ENCODE measurements at regions not wholly inside any gene's neighbourhood (a gene's known extent, or its start where the extent isn't known, plus 50 kb on each side); places are given as distances from the start of the nearest gene placed in this dataset.
"Not testable (repeated sequence)": the region's sequence is repeated elsewhere in the genome, so short reads cannot be mapped to it uniquely, and the experiment has no call there.

GRCh38 chr9:94397766-94398379 is 69.4 kb upstream of the NUTM2F start:
- H3K4me2 ChIP-seq (replicated peaks; ENCODE audit: extremely low read depth, low read length, poor library complexity, severe bottlenecking); H2AFZ ChIP-seq (ENCODE audit: insufficient read depth, low read depth, low read length, poor library complexity, severe bottlenecking); H3K4me1 Mint-ChIP-seq; DNase-seq; H3K9me3 ChIP-seq (replicated peaks in 1 of 2; ENCODE audit: control insufficient read depth in 1 of 2, insufficient read depth in 1 of 2, low read length in 2 of 2); H3K27me3 Mint-ChIP-seq (ENCODE audit: low read depth in 3 of 3); H3K4me1 ChIP-seq (ENCODE audit: control insufficient read depth in 1 of 2, insufficient read depth in 2 of 2, low read length in 2 of 2); H3K9ac ChIP-seq (ENCODE audit: insufficient read depth, low read length, poor library complexity, severe bottlenecking); H3K9me3 Mint-ChIP-seq; H3K4me3 Mint-ChIP-seq; intact Hi-C loops (cut with micrococcal nuclease); H3K4me3 ChIP-seq (replicated peaks in 1 of 3; ENCODE audit: low read depth in 2 of 3, low read length in 3 of 3); H3K36me3 ChIP-seq (replicated peaks in 1 of 2; ENCODE audit: control insufficient read depth in 1 of 2, insufficient read depth in 2 of 2, low read length in 2 of 2); H3K27me3 ChIP-seq (ENCODE audit: control insufficient read depth in 2 of 2, insufficient read depth in 2 of 2, low read length in 2 of 2): not testable (repeated sequence)
- Mint-ChIP-seq H3K36me3 (peaks cover 10 to 13% of the 10 kb centered on the region in 2 donors), H3K27ac (peak overlapping the region in 2 of 7 donors; percentile 37 to 38)
- peaks cover 67% of the 10 kb centered on the region for H3K79me2 ChIP-seq (ENCODE audit: insufficient read depth, low read length)
- WGBS (ENCODE audit: insufficient coverage), result no CpG with 5 or more reads among the region's 3 CpGs
- H4K20me1 ChIP-seq (ENCODE audit: insufficient read depth, low read length), result peaks cover 47% of the 10 kb centered on the region
- peak overlapping the region in 1 of 2 donors; percentile 14 for H3K27ac ChIP-seq (ENCODE audit: low read depth in 1 of 2, low read length in 2 of 2)

- H3K27me3 Mint-ChIP-seq (ENCODE audit: low read depth in 3 of 3); H3K4me2 ChIP-seq (replicated peaks; ENCODE audit: extremely low read depth, low read length, poor library complexity, severe bottlenecking); H3K4me3 ChIP-seq (replicated peaks in 1 of 3; ENCODE audit: low read depth in 2 of 3, low read length in 3 of 3); H3K4me3 Mint-ChIP-seq; H3K4me1 Mint-ChIP-seq; H2AFZ ChIP-seq (ENCODE audit: insufficient read depth, low read depth, low read length, poor library complexity, severe bottlenecking); H3K9me3 Mint-ChIP-seq; H3K9ac ChIP-seq (ENCODE audit: insufficient read depth, low read length, poor library complexity, severe bottlenecking); H3K27me3 ChIP-seq (ENCODE audit: control insufficient read depth in 2 of 2, insufficient read depth in 2 of 2, low read length in 2 of 2); H3K27ac ChIP-seq (ENCODE audit: low read depth in 1 of 2, low read length in 2 of 2); H3K36me3 ChIP-seq (replicated peaks in 1 of 2; ENCODE audit: control insufficient read depth in 1 of 2, insufficient read depth in 2 of 2, low read length in 2 of 2); DNase-seq; intact Hi-C loops (cut with micrococcal nuclease); H3K4me1 ChIP-seq (ENCODE audit: control insufficient read depth in 1 of 2, insufficient read depth in 2 of 2, low read length in 2 of 2); H3K9me3 ChIP-seq (replicated peaks in 1 of 2; ENCODE audit: control insufficient read depth in 1 of 2, insufficient read depth in 1 of 2, low read length in 2 of 2): not testable (repeated sequence)
- H3K36me3 Mint-ChIP-seq, result peaks cover 10 to 15% of the 10 kb centered on the region in 2 donors
- WGBS (ENCODE audit: insufficient coverage), result 90% methylated on average over 2 of the region's 4 CpGs
- peak overlapping the region in 1 of 7 donors; percentile 58 for H3K27ac Mint-ChIP-seq
- Histone ChIP-seq H4K20me1 (ENCODE audit: insufficient read depth, low read length) (peaks cover 54% of the 10 kb centered on the region), H3K79me2 (ENCODE audit: insufficient read depth, low read length) (peaks cover 82% of the 10 kb centered on the region)
Measured at GRCh38 chr9:94400461-94400860, 72.0 kb upstream of the NUTM2F start.

GRCh38 chr9:94402795-94403194 is 74.4 kb upstream of the NUTM2F start:
- intact Hi-C loops (cut with micrococcal nuclease); H3K4me1 ChIP-seq (ENCODE audit: control insufficient read depth in 1 of 2, insufficient read depth in 2 of 2, low read length in 2 of 2); H3K9me3 Mint-ChIP-seq; H3K4me3 Mint-ChIP-seq; H3K36me3 ChIP-seq (replicated peaks in 1 of 2; ENCODE audit: control insufficient read depth in 1 of 2, insufficient read depth in 2 of 2, low read length in 2 of 2); H3K27ac ChIP-seq (ENCODE audit: low read depth in 1 of 2, low read length in 2 of 2); H3K36me3 Mint-ChIP-seq; H3K9me3 ChIP-seq (replicated peaks in 1 of 2; ENCODE audit: control insufficient read depth in 1 of 2, insufficient read depth in 1 of 2, low read length in 2 of 2); H3K9ac ChIP-seq (ENCODE audit: insufficient read depth, low read length, poor library complexity, severe bottlenecking); DNase-seq; H3K27me3 Mint-ChIP-seq (ENCODE audit: low read depth in 3 of 3); H3K27me3 ChIP-seq (ENCODE audit: control insufficient read depth in 2 of 2, insufficient read depth in 2 of 2, low read length in 2 of 2); H3K4me1 Mint-ChIP-seq; H2AFZ ChIP-seq (ENCODE audit: insufficient read depth, low read depth, low read length, poor library complexity, severe bottlenecking); H3K4me2 ChIP-seq (replicated peaks; ENCODE audit: extremely low read depth, low read length, poor library complexity, severe bottlenecking); H3K4me3 ChIP-seq (replicated peaks in 1 of 3; ENCODE audit: low read depth in 2 of 3, low read length in 3 of 3): not testable (repeated sequence)
- Histone ChIP-seq H4K20me1 (ENCODE audit: insufficient read depth, low read length) (peaks cover 41% of the 10 kb centered on the region), H3K79me2 (ENCODE audit: insufficient read depth, low read length) (peaks cover 76% of the 10 kb centered on the region)
- WGBS (ENCODE audit: insufficient coverage), result no CpG with 5 or more reads among the region's 1 CpG
- peak overlapping the region in 1 of 7 donors; percentile 75 for H3K27ac Mint-ChIP-seq

GRCh38 chr9:94403571-94403970 is 75.1 kb upstream of the NUTM2F start:
- H2AFZ ChIP-seq (ENCODE audit: insufficient read depth, low read depth, low read length, poor library complexity, severe bottlenecking); H3K4me1 ChIP-seq (ENCODE audit: control insufficient read depth in 1 of 2, insufficient read depth in 2 of 2, low read length in 2 of 2); H3K27ac Mint-ChIP-seq; H3K4me2 ChIP-seq (replicated peaks; ENCODE audit: extremely low read depth, low read length, poor library complexity, severe bottlenecking); H3K9me3 ChIP-seq (replicated peaks in 1 of 2; ENCODE audit: control insufficient read depth in 1 of 2, insufficient read depth in 1 of 2, low read length in 2 of 2); H3K36me3 Mint-ChIP-seq; H3K4me1 Mint-ChIP-seq; H3K36me3 ChIP-seq (replicated peaks in 1 of 2; ENCODE audit: control insufficient read depth in 1 of 2, insufficient read depth in 2 of 2, low read length in 2 of 2); H3K27ac ChIP-seq (ENCODE audit: low read depth in 1 of 2, low read length in 2 of 2); intact Hi-C loops (cut with micrococcal nuclease); H3K27me3 ChIP-seq (ENCODE audit: control insufficient read depth in 2 of 2, insufficient read depth in 2 of 2, low read length in 2 of 2); H3K9ac ChIP-seq (ENCODE audit: insufficient read depth, low read length, poor library complexity, severe bottlenecking); H3K27me3 Mint-ChIP-seq (ENCODE audit: low read depth in 3 of 3); DNase-seq; H3K9me3 Mint-ChIP-seq; H3K4me3 Mint-ChIP-seq; H3K4me3 ChIP-seq (replicated peaks in 1 of 3; ENCODE audit: low read depth in 2 of 3, low read length in 3 of 3): not testable (repeated sequence)
- no CpG with 5 or more reads among the region's 3 CpGs for WGBS (ENCODE audit: insufficient coverage)
- Histone ChIP-seq H4K20me1 (ENCODE audit: insufficient read depth, low read length) (peaks cover 46% of the 10 kb centered on the region), H3K79me2 (ENCODE audit: insufficient read depth, low read length) (peaks cover 76% of the 10 kb centered on the region)
